HFFc6 (cell line): ENCODE measurements at regions not wholly inside any gene's neighbourhood (a gene's known extent, or its start where the extent isn't known, plus 50 kb on each side); places are given as distances from the start of the nearest gene placed in this dataset.

Source experiments
- DNase-seq: peaks from one replicate; pipeline ENCODE4 v3.0.0-alpha.2; 2018
- H3K27ac Mint-ChIP-seq: 2 replicates; pipeline ENCODE4 v1.8.0; 2020; ENCODE audit warnings: mild to moderate bottlenecking, mixed read lengths
- H3K27me3 Mint-ChIP-seq: 2 replicates; pipeline ENCODE4 v1.8.0; 2021; ENCODE audit warnings: mild to moderate bottlenecking, moderate library complexity, mixed read lengths; ENCODE audit not compliant: insufficient read depth
- H3K36me3 Mint-ChIP-seq: 2 replicates; pipeline ENCODE4 v1.8.0; 2021; ENCODE audit warnings: low read depth, mixed read lengths
- H3K4me1 Mint-ChIP-seq: 2 replicates; pipeline ENCODE4 v1.8.0; 2020; ENCODE audit warnings: low read depth, mixed read lengths
- H3K4me3 Mint-ChIP-seq: 2 replicates; pipeline ENCODE4 v1.8.0; 2020; ENCODE audit warnings: mild to moderate bottlenecking, moderate library complexity, mixed read lengths
- H3K9me3 Mint-ChIP-seq: 2 replicates; pipeline ENCODE4 v1.8.0; 2020; ENCODE audit warnings: mild to moderate bottlenecking, mixed read lengths
- TF ChIP-seq, protein P1 (sequence below): fragments of 200-600 bp; sonication (generic); IDR thresholded peaks from 2 replicates; pipeline ENCODE4 v1.5.0; 2021; ENCODE audit warnings: antibody characterized with exemption, mild to moderate bottlenecking

DNA sequence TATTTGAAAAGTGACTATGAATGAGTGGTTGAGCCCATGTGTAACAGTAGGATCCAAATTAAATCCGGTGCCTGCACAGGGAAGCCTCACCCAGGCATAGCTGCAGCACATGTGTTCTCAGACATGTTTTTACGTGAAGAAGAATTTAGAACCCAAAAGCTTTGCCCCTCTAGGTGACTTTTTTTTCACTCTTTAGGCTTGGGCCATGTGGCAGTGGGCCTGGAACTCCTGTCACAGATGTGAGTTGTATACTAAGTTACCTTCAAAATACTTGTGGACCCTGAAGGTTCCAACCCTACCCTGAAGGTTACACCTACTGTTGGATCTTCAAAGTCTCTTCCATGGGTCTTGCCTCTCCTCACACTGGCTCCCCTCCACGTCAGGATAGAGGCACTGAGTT, 146.6 kb downstream of the GAS1 start:
- DNase-seq: no peak
- Mint-ChIP-seq H3K4me1 (peaks cover 10% of the 10 kb centered on the region), H3K27ac (no peak overlapping the region), H3K36me3 (no peaks in the 10 kb centered on the region), H3K9me3 (no peaks in the 10 kb centered on the region), H3K27me3 (peaks cover 5% of the 10 kb centered on the region; the same call in 1 of the 2 replicates), H3K4me3 (no peak overlapping the region)
- TF ChIP-seq, protein P1, sequence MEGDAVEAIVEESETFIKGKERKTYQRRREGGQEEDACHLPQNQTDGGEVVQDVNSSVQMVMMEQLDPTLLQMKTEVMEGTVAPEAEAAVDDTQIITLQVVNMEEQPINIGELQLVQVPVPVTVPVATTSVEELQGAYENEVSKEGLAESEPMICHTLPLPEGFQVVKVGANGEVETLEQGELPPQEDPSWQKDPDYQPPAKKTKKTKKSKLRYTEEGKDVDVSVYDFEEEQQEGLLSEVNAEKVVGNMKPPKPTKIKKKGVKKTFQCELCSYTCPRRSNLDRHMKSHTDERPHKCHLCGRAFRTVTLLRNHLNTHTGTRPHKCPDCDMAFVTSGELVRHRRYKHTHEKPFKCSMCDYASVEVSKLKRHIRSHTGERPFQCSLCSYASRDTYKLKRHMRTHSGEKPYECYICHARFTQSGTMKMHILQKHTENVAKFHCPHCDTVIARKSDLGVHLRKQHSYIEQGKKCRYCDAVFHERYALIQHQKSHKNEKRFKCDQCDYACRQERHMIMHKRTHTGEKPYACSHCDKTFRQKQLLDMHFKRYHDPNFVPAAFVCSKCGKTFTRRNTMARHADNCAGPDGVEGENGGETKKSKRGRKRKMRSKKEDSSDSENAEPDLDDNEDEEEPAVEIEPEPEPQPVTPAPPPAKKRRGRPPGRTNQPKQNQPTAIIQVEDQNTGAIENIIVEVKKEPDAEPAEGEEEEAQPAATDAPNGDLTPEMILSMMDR: no peak

DNA sequence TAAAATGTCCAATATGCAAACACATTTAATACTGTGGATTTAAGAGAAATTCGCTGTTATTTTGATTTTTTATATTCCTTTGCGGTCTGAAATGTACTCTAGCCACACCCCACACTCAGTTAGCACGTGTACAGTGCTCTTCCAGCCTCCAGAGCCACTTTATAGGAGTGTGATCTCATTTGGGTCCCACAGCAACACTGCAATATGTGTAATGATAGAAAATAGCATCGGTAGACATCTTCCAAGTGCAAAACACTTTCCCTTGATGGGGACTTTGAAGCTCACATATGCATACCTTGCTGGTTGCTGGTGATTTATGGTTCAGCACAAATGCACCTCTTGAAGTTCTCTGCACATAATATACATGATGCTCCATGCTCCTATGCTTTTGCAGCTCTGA, 148.3 kb downstream of the GAS1 start:
- H3K36me3 Mint-ChIP-seq: no peaks in the 10 kb centered on the region
- DNase-seq: no peak
- no peak overlapping the region for H3K27ac Mint-ChIP-seq
- H3K4me1 Mint-ChIP-seq: peaks cover 25% of the 10 kb centered on the region
- TF ChIP-seq, protein P1: no peak
- no peak overlapping the region for H3K4me3 Mint-ChIP-seq
- no peaks in the 10 kb centered on the region for H3K9me3 Mint-ChIP-seq
- peaks cover 2% of the 10 kb centered on the region for H3K27me3 Mint-ChIP-seq

DNA sequence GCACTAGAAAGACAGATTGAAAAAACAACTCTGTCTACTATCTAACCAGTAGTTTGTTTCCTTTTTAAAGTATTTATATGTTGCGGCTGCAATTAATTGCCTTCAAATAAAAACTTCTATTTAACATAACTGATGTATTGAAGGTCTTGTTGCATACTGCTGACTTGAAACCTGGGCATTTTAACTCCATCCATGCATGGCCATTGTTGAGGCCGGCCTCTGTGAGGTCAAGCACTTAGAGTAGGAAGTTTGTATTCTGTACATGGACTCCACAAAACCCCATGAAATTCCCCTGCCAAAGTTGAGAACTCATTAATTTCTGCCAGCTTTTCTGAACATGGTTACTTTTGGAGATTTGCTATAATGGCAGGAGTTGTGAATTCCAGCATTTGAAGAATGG, 150.6 kb downstream of the GAS1 start:
- TF ChIP-seq, protein P1: no peak
- Mint-ChIP-seq H3K36me3 (no peaks in the 10 kb centered on the region), H3K27me3 (peaks cover 2% of the 10 kb centered on the region), H3K4me3 (no peak overlapping the region), H3K4me1 (peaks cover 27% of the 10 kb centered on the region), H3K27ac (no peak overlapping the region), H3K9me3 (no peaks in the 10 kb centered on the region)
- no peak for DNase-seq

DNA sequence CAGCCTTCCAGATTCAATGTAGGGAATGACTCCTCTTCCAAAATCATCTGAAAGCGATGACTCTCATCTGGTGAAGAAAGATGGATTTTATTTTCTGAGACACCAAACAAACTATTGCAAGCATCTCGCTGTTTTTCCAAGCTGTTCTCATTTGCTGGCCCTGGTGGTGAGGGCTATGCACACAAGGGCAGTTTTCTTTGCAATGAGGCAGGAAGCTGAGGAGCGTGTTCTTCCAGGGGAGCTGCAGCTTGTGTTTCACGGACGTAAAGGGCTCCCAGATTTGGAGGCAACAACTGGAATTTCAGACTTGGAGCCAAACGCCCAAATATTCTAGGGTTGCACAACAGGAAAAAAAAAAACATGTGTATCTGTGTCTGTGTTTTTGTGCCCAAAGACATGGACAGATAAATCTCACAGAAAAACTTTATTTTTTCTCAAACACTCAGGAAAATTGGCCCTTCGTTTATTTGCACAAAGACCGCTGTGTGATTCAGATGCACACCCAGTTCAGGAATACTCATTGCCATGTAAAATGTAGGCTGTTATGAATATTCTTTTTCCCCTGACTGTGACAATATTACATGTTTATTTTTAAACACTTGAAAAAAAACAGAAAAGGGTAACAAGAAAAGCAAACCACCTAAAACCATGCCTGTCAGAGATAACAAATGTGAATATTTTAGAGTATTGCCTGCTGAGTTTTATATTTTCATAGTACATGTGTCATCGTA, 151.3 kb downstream of the GAS1 start:
- no peaks in the 10 kb centered on the region for H3K36me3 Mint-ChIP-seq
- TF ChIP-seq, protein P1: peak; percentile 53
- H3K9me3 Mint-ChIP-seq: no peaks in the 10 kb centered on the region
- H3K4me1 Mint-ChIP-seq: peaks cover 27% of the 10 kb centered on the region
- DNase-seq: peak; percentile 74
- H3K27me3 Mint-ChIP-seq: peaks cover 2% of the 10 kb centered on the region
- peak overlapping the region; percentile 60 for H3K4me3 Mint-ChIP-seq
- H3K27ac Mint-ChIP-seq: 0 out of 2 replicates have a peak overlapping the region, but pooled peaks have one; percentile 14

DNA sequence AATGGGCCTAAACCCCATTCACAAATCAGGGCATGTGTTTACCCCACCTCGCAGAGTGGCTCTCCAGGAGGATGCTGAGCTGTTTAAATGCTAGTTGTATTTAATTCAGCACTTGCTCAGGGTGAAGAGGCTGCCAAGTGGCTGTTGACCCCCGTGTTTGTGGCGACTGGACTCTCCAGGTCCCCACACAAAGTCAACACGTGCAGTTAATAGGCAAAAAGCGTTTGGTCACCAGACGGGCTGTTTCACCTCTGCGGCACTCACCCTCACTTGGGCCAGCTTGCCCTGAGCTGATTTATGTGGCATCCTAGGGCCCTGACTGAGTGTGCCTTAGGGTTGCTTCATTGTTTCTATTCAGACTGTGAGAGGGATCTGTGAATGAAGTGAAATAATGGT, 152.3 kb downstream of the GAS1 start:
- no peaks in the 10 kb centered on the region for H3K9me3 Mint-ChIP-seq
- no peaks in the 10 kb centered on the region for H3K36me3 Mint-ChIP-seq
- no peak overlapping the region for H3K27ac Mint-ChIP-seq
- TF ChIP-seq, protein P1: no peak
- H3K27me3 Mint-ChIP-seq: peaks cover 5% of the 10 kb centered on the region
- H3K4me3 Mint-ChIP-seq: no peak overlapping the region
- H3K4me1 Mint-ChIP-seq: peaks cover 27% of the 10 kb centered on the region
- no peak for DNase-seq
